WTC11 (cell line): ENCODE measurements at regions not wholly inside any gene's neighbourhood (a gene's known extent, or its start where the extent isn't known, plus 50 kb on each side); places are given as distances from the start of the nearest gene placed in this dataset.

Experiments used
- CREB1 ChIP-seq: sonication (generic); formaldehyde crosslinking; IDR thresholded peaks from 2 replicates; pipeline ENCODE4 v1.8.0; 2023; ENCODE audit warnings: mild to moderate bottlenecking, missing genetic modification reagents
- NR2C2 ChIP-seq: sonication (generic); formaldehyde crosslinking; IDR thresholded peaks from 2 replicates; pipeline ENCODE4 v1.8.0; 2022; ENCODE audit warnings: mild to moderate bottlenecking, missing genetic modification reagents
- SP1 ChIP-seq: sonication (generic); formaldehyde crosslinking; conservative IDR thresholded peaks from 2 replicates; pipeline ENCODE4 v1.8.1; 2022; ENCODE audit warnings: missing genetic modification reagents
- TF ChIP-seq, protein P1 (sequence below): fragments of 200-600 bp; IDR thresholded peaks from 2 replicates; pipeline ENCODE4 v1.8.0; 2022; ENCODE audit warnings: antibody characterized with exemption
- TF ChIP-seq, protein P2 (sequence below): sonication (generic); formaldehyde crosslinking; IDR thresholded peaks from 2 replicates; pipeline ENCODE4 v1.8.1; 2023; ENCODE audit warnings: mild to moderate bottlenecking, missing genetic modification reagents, borderline replicate concordance
- TF ChIP-seq, protein P3 (sequence below): fragments of 250-450 bp; sonication (Bioruptor Pico); IDR thresholded peaks from 2 replicates; pipeline ENCODE4 v2.1.2; 2022; ENCODE audit warnings: mild to moderate bottlenecking, moderate library complexity
- TF ChIP-seq, protein P4 (sequence below): sonication (generic); formaldehyde crosslinking; IDR thresholded peaks from 2 replicates; pipeline ENCODE4 v1.8.0; 2022; ENCODE audit warnings: mild to moderate bottlenecking, missing genetic modification reagents

DNA sequence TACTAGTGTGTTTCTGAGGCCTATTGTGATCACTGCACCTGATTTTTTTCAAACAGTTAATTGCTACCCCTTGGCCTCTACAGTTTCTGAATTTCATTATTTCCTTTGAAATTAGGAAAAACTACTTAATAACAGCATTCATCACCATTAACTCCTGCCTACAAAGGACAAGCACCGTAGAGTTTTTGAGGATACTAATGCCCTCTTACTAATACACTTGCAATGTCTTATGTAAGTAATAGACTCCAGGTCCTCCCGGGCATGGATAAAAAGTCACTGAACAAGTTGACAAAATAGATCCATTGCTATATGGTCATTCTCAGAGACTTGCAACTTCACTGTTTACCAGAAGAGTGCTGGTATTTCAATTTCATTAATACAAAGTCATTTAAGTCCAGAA lies 1172.5 kb downstream of the CDH12 start:
- TF ChIP-seq, protein P1, sequence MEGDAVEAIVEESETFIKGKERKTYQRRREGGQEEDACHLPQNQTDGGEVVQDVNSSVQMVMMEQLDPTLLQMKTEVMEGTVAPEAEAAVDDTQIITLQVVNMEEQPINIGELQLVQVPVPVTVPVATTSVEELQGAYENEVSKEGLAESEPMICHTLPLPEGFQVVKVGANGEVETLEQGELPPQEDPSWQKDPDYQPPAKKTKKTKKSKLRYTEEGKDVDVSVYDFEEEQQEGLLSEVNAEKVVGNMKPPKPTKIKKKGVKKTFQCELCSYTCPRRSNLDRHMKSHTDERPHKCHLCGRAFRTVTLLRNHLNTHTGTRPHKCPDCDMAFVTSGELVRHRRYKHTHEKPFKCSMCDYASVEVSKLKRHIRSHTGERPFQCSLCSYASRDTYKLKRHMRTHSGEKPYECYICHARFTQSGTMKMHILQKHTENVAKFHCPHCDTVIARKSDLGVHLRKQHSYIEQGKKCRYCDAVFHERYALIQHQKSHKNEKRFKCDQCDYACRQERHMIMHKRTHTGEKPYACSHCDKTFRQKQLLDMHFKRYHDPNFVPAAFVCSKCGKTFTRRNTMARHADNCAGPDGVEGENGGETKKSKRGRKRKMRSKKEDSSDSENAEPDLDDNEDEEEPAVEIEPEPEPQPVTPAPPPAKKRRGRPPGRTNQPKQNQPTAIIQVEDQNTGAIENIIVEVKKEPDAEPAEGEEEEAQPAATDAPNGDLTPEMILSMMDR: no peak
- no peak for TF ChIP-seq SP1
- TF ChIP-seq NR2C2 (CRISPR knock-in tag): no peak
- TF ChIP-seq CREB1 (CRISPR knock-in tag): no peak
- TF ChIP-seq, protein P2, sequence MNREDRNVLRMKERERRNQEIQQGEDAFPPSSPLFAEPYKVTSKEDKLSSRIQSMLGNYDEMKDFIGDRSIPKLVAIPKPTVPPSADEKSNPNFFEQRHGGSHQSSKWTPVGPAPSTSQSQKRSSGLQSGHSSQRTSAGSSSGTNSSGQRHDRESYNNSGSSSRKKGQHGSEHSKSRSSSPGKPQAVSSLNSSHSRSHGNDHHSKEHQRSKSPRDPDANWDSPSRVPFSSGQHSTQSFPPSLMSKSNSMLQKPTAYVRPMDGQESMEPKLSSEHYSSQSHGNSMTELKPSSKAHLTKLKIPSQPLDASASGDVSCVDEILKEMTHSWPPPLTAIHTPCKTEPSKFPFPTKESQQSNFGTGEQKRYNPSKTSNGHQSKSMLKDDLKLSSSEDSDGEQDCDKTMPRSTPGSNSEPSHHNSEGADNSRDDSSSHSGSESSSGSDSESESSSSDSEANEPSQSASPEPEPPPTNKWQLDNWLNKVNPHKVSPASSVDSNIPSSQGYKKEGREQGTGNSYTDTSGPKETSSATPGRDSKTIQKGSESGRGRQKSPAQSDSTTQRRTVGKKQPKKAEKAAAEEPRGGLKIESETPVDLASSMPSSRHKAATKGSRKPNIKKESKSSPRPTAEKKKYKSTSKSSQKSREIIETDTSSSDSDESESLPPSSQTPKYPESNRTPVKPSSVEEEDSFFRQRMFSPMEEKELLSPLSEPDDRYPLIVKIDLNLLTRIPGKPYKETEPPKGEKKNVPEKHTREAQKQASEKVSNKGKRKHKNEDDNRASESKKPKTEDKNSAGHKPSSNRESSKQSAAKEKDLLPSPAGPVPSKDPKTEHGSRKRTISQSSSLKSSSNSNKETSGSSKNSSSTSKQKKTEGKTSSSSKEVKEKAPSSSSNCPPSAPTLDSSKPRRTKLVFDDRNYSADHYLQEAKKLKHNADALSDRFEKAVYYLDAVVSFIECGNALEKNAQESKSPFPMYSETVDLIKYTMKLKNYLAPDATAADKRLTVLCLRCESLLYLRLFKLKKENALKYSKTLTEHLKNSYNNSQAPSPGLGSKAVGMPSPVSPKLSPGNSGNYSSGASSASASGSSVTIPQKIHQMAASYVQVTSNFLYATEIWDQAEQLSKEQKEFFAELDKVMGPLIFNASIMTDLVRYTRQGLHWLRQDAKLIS (CRISPR knock-in tag): no peak
- TF ChIP-seq, protein P3, sequence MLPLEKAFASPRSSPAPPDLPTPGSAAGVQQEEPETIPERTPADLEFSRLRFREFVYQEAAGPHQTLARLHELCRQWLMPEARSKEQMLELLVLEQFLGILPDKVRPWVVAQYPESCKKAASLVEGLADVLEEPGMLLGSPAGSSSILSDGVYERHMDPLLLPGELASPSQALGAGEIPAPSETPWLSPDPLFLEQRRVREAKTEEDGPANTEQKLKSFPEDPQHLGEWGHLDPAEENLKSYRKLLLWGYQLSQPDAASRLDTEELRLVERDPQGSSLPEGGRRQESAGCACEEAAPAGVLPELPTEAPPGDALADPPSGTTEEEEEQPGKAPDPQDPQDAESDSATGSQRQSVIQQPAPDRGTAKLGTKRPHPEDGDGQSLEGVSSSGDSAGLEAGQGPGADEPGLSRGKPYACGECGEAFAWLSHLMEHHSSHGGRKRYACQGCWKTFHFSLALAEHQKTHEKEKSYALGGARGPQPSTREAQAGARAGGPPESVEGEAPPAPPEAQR: no peak
- TF ChIP-seq, protein P4, sequence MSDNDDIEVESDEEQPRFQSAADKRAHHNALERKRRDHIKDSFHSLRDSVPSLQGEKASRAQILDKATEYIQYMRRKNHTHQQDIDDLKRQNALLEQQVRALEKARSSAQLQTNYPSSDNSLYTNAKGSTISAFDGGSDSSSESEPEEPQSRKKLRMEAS (CRISPR knock-in tag): no peak
